IPS DF 4.7 (cell line): ENCODE measurements at regions not wholly inside any gene's neighbourhood (a gene's known extent, or its start where the extent isn't known, plus 50 kb on each side); places are given as distances from the start of the nearest gene placed in this dataset.

Experiments used
- DNase-seq: peaks from one replicate; pipeline ENCODE4 v3.0.0-alpha.2; 2013; ENCODE audit warnings: low spot score; ENCODE audit errors: extremely low read depth

DNA sequence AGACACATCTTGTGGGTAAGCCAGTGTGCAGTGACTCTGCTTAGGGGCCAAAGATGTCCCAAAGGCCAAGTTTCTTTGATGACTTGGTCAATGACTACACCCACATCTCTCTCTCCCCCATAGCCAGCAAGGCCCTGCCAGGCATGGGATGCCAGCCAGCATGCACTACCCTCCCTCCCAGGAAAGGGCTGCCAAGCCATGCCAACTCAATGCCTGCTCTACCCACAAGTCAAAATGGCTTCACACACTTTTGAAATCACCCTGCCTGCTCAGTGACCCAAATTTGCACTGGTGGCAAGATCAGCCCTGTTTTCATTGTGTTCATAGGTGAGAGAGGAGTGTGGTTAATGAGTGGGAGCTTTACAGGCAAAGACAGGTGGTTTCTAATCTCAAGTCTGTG lies 112.5 kb downstream of the MATN1 start:
- DNase-seq = no peak

DNA sequence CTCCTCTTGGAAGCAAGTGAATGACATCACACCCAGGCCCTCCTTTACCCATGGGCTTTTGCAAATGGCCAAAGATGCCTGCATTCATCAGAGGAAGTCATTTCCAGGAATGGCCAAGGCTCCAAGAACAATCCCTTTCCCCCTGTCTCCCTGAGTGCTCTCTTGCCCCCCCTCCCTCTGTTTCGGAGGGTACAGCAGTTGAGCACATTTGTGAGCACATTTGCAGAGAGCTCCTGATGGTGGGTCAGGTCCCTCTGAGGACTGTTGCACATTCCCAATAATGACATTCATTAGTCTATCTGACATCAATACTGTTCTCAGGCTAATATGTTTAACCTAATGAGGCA lies 113.4 kb downstream of the MATN1 start:
- DNase-seq = no peak

DNA sequence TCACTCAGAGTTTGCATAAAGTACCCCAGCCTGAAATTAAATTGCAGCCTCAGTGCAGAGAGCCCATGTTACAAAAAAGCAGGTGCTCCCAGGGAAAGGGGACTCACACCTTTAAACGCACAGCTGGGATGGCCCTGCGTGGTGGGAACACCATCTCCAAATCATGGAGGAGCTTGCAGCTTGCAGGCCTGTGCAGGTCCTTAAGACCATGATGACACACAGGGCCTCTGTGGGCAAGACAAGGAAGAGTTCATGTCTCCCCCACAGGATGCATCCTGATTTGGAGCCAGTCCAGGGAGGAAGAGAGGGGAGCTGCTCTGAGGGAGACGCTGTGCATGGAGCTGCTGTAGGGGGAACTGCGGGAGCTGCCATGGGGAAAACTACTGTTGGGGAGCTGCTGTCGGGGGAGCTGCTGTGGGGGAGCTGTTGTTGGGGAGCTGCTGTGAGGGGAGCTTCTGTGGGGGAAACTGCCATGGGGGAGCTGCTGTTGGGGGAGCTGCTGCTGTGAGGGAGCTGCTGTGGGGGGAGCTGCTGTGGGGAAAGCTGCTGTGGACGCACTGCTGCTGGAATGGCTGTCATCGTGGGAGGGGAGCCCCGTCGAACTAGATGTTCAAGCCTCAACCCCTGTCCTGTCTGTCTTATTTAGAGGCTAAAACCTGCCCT lies 113.9 kb downstream of the MATN1 start:
- DNase-seq = no peak

DNA sequence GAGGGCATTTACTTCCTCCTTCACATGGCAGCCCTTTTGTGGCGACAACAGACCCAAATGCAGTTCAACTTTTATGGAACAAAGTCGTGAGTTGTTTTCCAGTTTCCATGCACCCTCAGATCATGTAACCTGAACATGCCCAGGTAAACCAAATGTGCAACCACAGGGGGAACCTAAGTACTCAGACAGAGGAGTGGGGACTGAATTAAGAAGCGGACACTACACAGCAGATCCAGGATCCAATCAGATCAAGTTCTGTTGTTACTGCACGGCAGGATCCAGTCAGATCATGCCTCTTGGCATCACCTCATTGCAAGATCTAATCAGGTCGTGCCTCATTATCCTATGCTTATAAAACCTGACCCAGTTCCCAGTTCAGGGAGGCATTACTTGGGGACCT lies 115.7 kb downstream of the MATN1 start:
- DNase-seq = no peak

DNA sequence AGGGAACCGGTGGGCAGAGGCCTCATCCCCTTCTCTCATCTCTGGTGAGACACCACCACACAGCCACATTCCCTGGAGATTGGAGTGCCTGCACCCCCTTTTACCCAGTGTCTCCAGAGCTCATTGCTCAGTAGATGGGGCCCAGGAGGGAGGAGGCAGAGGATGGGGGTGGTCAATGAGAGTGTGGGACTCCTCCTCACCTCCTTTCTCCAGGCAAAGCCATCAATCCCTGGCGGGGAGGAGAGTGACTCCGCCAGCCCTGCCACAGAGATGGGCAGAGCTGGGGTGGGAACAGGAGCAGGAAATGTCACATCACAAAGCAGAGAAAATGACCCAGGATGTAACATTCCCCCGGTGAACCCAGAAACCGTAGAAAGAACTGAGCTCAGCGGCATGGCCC lies 117.2 kb downstream of the MATN1 start:
- DNase-seq = no peak

DNA sequence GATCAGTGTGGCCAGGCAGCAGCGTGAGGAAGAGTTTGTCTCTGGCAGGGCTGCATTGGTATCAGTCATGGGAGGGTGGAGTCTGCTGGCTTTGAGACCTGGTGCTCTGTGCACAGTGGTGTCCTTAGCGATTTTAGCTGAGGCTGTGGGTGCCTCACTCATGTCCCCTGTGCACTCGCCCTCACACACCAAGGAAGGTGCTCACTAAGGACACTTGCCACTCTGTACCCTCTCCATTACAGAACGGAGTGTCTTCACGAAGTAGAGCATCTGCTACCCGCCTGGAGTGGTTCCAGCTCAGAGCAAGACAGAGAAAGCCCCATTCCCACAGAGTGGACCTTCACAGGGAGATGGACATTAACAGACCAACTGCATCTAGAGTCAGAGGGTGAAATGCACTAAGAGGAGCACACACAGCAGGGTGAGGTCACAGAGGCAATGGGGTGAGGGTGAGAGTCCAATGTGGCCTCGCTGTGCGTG lies 117.9 kb downstream of the MATN1 start:
- no peak for DNase-seq

DNA sequence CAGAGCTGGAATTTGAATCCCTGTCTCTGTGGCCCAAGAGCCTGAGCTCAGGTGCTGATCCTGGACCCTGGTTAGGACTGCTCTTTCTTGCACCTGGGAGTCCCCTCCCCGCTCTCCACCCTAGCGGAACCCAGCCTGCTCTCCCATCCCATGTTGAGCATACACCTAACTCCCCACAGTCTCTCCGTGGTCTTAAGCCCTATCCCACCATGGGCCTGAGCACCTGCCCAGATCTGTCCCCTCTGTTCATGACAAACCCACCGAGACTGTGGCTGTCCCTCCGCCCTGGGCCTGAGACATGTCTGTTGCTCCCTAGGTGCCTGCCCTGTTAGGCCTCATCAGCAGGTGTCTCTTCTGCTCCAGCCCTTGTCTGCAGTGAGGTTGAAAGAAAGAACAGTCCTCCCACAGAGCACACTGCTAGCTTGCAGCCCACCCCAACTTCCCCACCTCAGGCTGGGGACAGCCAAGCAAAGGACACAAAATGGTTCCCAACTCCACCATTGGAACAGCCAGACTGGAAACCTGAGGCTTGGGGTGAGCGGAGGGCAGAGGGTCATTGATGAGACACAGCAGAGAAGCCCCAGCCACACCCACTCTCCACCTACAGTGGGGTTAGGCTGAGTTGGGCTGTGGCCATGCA lies 118.5 kb downstream of the MATN1 start:
- no peak for DNase-seq

DNA sequence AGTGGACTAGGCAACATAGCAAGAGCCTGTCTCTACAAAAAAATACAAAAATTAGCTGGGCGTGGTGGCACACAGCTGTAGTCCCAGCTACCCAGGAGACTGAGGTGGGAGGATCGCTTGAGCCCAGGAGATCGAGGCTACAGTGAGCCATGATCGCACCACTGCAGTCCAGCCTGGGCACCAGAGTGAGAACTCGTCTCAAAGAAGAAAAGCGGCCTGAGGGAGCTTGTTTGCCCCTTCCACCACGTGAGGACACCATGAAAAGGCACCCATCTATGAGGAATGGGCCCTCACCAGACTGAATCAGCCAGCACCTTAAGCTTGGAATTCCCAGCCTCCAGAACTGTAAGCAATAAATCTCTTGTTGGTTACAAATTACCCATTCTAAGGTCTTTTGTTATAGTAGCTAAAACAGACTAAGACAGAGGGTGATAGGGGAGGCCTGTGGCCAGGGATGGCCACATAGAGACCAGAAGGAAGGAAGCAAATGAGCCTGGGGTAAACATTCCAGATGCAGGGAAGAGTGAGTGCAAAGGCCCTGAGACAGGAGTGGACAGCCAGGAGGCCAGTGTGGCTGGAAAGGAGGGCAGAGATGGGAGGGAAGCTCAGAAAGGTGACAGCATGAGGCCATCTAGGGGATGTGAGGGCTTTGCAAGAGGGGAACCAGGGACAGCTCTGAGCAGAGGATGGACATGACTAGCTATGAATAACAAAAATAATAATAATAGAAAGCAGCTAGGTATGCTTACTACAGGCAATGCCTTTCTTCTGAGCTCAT lies 120.1 kb downstream of the MATN1 start:
- DNase-seq = no peak

DNA sequence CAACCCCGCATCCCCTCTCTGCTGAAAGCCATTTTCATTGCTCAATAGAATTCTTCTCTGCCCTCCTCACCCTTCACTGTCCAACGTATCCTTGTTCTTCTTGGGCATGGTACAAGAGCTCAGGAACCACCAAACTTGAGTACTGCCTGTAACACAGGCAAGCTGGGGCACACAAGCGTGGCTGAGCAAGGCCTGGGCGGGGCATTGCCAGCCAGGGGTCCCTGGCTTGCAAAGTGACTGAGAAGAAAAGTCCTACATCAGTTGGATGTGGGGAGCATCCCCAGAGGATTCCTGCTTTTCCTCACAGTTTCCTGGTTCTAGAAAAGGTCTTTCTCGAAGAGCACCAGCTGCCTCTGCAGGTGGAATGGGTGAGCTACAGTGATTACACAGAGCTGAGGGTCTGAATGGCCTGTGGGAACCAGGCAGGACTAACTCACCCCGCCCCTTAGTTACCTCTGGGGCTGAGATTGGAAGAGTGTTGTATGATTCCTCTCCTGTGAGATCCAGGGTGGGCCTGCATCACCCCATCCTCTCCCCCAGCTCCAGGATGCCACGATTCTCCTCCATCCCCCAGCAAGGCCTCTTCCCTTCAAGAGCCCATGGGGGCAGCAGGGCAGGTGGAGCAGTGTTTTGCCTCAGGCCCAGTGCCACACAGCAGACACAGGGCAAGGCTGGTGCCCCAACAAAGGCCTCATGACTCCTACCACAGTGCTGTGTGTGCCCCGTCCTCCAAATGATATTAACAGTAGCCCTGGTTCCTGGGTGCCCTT lies 121.9 kb downstream of the MATN1 start:
- DNase-seq = no peak

DNA sequence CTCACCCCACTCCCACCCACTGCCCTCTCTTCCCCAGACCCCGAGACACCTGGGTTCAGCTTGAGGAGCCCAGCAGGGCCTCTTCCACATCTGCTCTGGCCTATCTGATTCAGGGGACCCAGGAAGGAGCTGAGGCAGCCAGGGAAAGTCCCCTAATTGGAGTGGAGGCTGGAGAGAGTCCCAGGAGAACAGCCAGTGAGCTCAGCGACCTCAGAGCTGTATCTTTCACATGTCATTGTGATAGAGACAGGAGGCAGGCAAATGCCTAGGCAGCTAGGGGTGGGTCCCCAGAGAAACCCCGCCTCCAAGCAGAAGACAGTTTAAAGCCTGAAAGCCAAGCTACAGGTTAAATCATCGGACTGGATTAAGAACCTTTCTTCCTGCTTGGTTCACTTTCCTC lies 122.7 kb downstream of the MATN1 start:
- DNase-seq = no peak

DNA sequence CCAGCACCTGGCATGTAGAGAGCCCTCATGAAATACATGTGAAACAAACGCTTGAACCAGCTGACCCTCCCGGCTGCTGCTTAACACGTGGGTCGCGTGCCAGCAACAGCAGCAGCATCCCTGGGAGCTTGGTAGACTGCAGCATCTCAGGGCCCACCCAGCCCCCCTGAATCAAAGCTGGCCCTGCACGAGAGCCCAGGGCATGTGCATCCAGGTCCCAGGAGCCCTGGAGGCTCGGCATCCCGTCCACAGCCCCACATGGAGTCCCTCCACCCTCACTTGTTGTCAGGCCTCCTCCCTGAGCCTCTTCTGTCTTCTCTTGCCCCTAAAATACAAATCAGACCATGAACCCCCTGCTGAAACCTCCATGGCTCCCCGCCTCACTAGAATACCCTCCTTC lies 123.1 kb downstream of the MATN1 start:
- DNase-seq = no peak

DNA sequence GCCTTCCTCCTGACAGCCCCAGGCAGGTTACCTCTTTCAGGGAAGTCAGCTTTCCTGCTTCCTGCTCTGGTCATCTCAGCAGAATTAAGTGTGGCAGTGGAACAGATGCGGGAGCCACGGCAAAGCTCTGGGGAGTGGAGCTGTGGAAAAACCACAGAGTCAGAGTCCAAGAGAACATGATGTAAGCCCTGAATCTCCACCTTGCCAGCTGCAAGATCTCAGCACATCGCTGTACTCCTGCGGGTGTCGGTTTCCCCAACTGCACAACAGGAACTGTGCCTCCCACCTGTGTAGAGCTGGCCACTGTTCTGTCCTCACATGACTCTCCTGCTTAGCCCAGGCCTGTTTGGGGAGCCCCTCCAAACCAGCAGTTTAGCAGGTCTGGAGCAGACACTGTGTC lies 123.7 kb downstream of the MATN1 start:
- no peak for DNase-seq

DNA sequence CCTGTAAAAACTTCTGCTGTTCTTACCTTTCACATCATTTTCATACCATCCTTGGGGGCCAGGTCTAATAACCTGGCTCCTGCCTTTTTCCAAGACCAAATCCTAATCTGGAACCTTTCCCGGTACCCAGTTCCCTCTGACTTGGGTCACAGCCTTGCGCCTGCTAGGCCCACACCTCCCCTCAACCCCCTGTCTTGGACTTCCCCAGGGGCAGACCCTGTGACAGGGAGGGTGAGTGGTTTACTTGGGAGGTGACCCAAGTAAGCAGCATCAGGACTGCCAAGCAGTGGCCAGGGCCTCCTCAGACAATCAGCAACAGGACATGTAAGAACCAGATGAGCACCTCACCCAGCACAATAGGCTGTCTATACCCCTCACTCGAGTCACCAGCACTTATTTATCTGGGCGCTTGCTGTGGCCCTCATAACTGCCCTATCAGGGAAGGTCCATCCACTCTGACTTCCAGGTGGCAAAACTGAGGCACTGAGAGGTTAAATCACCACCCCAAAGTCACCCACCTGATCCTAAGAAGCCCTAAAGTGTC lies 124.7 kb downstream of the MATN1 start:
- no peak for DNase-seq

DNA sequence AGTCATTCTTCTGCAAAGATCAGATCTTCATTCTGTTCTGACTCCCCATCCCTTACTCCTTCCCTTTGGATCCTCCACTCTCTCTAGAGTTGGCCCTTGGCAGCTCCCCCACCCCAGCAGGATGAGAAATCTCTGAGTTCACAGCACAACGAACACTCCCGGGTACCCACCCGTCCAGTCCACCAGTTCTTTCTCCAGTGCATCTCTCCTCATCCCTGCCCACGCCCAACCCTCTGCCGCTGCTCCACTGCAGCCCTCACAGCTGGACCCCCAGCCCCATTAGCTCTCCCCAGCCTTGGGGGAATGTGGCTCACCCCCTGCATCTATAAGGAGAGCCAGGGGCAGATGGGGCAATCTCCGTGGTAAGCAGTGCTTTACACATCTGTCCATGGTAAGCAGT lies 125.7 kb downstream of the MATN1 start:
- no peak for DNase-seq

DNA sequence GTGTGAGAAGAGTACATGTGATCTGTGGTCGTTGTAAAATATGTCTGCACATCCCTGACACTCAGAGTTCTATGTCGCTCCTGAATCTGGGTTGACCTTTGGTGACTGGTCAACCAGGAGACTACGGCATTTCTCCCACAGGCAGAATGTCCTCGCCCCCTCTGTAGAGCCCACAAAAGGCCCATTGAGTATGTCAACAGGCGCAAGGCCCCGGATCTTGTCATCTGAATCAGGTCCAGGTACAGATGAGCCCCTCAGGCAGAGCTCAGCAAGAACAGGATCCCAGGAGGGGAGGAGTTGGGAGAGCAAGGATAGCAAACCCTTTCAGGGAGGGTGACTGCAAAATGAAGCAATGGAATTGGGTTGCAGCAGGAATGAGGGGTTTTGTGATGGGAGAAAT lies 126.5 kb downstream of the MATN1 start:
- DNase-seq = no peak

DNA sequence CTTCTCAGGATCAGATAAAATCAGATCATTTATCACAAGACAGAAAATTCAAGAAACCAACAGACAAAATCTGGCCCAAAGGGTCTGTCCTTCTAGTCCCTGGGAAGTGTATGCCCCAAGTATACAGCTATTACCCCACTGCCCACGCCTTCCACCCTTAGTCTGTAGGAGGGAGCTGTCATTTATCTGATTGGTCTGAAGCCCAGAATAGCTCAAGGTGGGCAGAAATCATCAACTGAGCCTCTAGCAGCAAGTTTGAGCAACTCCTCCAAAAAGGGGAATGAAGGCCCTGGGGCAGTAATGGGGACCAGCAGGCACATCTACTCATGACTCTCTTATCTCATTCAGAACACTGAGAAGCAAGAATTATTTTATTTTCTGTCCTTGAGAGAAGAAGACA lies 126.9 kb downstream of the MATN1 start:
- DNase-seq = no peak

DNA sequence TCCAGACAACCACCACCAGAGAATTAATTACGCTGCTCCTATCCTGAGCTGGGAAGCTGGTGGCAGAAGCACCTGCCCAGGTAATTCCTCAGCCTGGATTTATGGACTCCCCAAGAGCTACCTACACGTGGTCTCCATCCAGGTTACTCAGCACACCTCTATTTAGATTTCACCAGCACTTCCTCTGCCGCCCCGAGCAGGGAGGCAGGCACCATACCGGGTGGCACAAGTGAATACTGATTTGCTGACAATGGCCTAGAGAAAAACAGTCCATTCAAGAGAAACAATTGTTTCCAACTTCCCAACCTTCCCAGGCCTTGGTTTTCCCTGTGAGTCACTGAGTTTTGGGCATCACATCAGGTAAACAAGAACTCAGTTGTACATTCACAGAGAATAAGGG lies 134.3 kb downstream of the MATN1 start:
- DNase-seq = no peak

DNA sequence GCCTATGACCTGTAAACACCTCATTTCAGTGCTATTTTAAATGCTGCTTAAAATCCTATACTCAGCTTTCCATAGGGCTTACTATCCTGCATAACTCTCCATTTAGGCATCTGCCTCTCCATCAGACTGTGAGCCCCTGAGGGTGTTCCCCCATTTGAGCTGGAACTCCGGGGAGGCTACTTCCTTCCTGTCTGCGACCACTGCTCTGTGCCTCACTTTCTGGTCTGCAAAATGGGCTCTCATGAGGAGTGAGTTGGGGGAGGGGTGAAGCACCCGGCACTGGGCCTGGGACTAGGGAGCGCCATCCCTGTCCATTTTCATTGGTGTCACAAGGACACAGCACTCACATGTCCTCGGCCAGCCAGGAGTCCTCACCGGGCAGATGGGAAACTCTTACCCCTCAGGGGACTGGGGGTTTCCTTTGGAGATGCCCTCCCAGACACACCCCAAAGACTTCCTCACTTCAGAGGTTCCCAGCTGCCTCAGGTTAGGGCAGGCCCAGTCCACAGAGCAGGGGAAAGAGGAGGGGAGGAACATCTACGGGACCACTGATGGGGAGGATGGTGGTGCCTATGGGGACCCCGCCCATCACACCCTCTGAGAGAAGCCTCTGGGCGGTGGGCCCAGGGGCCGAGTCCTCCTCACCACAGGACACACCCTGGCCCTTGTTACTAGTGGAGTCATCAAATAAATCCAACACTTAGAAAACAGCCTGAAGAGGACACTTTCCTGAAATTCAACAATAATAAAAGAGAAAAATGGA lies 134.9 kb downstream of the MATN1 start:
- DNase-seq = no peak

DNA sequence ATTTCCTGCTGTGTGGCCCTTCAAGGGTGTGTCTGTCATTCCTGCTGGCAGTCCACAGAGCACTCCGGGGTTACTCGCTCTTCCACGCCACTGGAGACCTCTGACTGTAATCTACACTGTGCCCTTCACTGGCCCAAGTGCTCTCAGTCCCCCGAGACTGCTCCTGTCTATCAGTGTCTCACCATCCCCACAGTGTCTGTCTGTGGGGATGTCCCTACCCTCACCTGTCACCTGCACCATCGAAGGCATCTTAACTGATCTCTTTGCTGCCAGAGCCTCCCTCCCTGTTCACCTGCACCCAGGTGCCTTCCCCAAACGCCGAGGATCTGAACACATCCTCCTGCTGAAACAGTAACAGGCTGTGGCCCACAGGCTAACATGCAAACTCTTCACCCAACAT lies 136.7 kb downstream of the MATN1 start:
- no peak for DNase-seq

DNA sequence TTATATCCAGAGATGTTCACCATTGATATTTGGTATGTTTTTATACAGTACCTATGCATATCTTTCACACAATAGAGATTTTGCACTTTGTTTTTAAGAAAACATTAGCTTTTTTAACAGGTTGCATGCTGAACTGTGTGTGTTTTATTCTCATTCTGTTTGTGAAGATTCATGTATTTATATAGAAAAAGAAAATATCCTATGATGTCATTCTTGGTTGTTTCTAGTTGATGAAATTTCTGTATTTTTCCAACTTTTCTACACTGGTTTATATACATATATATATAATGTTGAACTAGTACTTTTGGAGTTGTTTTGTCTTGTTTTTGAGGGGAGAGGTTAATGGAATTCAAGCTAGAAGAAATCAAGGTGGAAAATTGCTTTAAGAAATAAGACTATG lies 143.8 kb downstream of the MATN1 start:
- DNase-seq = no peak

DNA sequence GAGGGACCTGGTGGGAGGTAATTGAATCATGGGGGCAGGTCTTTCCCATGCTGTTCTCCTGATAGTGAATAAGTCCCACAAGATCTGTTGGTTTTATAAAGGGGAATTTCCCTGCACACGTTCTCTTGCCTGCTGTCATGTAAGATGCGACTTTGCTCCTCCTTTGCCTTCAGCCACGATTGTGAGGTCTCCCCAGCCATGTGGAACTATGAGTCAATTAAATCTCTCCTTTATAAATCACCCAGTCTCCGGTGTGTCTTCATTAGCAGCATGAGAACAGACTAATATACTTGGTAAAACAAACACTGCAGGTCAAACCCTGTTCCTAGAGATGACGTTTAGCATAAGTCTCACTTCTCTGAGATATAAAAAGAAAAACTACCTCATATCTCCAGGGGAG lies 148.3 kb downstream of the MATN1 start:
- no peak for DNase-seq
